ENCODE measurements at regions not wholly inside any gene's neighbourhood (a gene's known extent, or its start where the extent isn't known, plus 50 kb on each side); places are given as distances from the start of the nearest gene placed in this dataset.
"Not testable (repeated sequence)": the region's sequence is repeated elsewhere in the genome, so short reads cannot be mapped to it uniquely, and the experiment has no call there.

- no peak for TF ChIP-seq CTCF (IDR thresholded peaks at IDR 0.05; ENCODE audit: insufficient read depth, low read depth, low read length)
- CTCF ChIA-PET = interaction anchor here (1.4 to 1.7 kb wide), 2 partner anchors 14 to 17 kb away, joined by 4 to 5 read pairs; no protein-coding TSS in a partner anchor
- Histone ChIP-seq H3K36me3 (ENCODE audit: control insufficient read depth, insufficient read depth, low read length) (no peaks in the 10 kb centered on the region), H3K4me3 (ENCODE audit: low read depth, low read length) (no peak overlapping the region), H3K27me3 (ENCODE audit: control insufficient read depth, insufficient read depth, low read length) (no peaks in the 10 kb centered on the region)
- no peak for DNase-seq (ENCODE audit: low read depth)
- POLR2A ChIA-PET = interaction anchor here (0.6 to 0.7 kb wide), 2 partner anchors 24 to 1628 kb away, joined by 3 read pairs; no protein-coding TSS in a partner anchor
Observed at GRCh38 chr6:80523010-80523409, 416.5 kb downstream of the BCKDHB start.

- POLR2A ChIA-PET = interaction anchor here (0.6 to 0.7 kb wide), 2 partner anchors 24 to 1628 kb away, joined by 3 read pairs; no protein-coding TSS in a partner anchor
- Histone ChIP-seq H3K4me3 (ENCODE audit: low read depth, low read length) (no peak overlapping the region), H3K36me3 (ENCODE audit: control insufficient read depth, insufficient read depth, low read length) (no peaks in the 10 kb centered on the region), H3K27me3 (ENCODE audit: control insufficient read depth, insufficient read depth, low read length) (no peaks in the 10 kb centered on the region)
- TF ChIP-seq CTCF (IDR thresholded peaks at IDR 0.05; ENCODE audit: insufficient read depth, low read depth, low read length) = no peak
- CTCF ChIA-PET = interaction anchor here (1.4 kb wide), 1 partner anchor 13 kb away, joined by 4 read pairs; no protein-coding TSS in a partner anchor
- no peak for DNase-seq (ENCODE audit: low read depth)
Observed at GRCh38 chr6:80522576-80522975, 416.1 kb downstream of the BCKDHB start.

DNA sequence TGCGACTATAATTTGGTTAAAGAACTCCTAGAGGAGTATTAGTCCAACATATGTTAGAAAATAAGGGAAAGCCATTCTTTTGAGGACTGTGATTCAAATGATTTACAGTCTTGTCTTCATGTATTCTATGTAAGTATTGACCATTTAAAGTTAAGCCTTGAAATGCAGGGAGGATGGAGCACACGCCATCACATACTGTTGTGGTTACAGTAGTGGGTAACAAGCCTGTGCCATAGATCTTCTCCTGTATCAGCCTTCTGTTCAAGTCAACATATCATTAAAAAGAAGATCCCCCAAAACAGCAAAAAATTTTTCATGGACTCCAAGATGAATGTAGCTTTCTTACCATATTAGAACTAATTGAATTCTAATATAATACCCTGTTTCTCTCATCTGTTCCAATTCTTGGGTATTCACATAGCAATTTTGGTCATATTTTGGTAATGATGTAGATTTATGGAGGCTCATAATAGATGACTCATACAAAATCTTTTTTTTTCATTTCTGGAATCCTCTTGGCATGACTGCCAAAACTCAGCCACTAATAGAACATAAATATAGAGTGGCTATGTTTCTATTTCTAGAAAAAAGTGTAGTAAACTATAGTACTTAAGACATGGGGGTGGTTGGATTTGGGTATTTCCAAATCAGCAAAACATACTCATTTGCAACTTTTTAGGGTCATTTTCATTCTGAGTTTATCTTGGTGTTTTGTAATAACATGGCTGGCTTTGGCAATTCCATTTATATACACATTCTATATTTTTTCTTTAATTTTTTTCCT is 413.5 kb downstream of the BCKDHB start:
- Histone ChIP-seq H3K4me3 (ENCODE audit: low read depth, low read length) (no peak overlapping the region), H3K36me3 (ENCODE audit: control insufficient read depth, insufficient read depth, low read length) (no peaks in the 10 kb centered on the region), H3K27me3 (ENCODE audit: control insufficient read depth, insufficient read depth, low read length) (no peaks in the 10 kb centered on the region)
- no peak for TF ChIP-seq CTCF (IDR thresholded peaks at IDR 0.05; ENCODE audit: insufficient read depth, low read depth, low read length)
- ChIA-PET POLR2A (no interaction called here), CTCF (no interaction called here)
- peak; percentile 35 for DNase-seq (ENCODE audit: low read depth)

DNA sequence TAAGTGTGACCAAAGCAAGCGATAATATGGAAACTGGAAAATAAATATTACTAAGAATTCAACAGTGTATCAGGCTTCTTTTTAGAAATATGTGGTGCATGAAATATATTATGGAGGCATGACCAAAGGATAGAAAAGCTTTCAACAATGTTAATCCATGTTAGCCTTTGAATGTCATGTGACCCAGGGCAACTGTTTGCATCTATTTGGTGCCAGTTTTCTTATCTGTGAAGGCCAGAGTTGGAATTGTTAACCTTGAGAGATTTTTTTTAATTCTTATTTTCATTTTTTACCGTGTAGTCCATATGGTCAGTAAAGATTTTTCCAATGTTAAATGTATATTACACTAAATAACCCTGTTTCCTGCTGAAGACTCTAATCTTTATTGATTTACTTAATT is 411.1 kb downstream of the BCKDHB start:
- no peak for TF ChIP-seq CTCF (IDR thresholded peaks at IDR 0.05; ENCODE audit: insufficient read depth, low read depth, low read length)
- POLR2A ChIA-PET = no interaction called here
- CTCF ChIA-PET = no interaction called here
- Histone ChIP-seq H3K27me3 (ENCODE audit: control insufficient read depth, insufficient read depth, low read length) (no peaks in the 10 kb centered on the region), H3K36me3 (ENCODE audit: control insufficient read depth, insufficient read depth, low read length) (no peaks in the 10 kb centered on the region), H3K4me3 (ENCODE audit: low read depth, low read length) (no peak overlapping the region)
- no peak for DNase-seq (ENCODE audit: low read depth)

DNA sequence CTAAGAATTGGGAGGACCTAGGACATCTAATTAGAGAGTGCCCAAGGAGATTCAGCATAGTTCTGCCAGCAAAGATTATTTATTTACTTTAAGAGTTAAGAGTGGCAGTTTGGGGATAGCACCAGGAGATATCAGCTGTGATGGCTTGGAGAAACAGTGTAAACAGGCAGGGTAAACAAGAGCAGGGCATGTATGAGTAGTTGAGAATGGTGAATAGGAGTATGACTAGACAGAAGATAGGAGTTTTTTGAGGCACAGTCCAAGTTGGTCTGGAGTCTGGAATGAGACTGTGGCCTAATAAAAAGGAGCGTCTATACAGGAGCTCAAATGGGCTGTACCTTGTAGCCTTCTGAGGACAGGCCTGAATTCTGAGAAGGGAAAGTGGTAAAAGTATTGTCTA is 404.1 kb downstream of the BCKDHB start:
- DNase-seq (ENCODE audit: low read depth); H3K36me3 ChIP-seq (ENCODE audit: control insufficient read depth, insufficient read depth, low read length); H3K27me3 ChIP-seq (ENCODE audit: control insufficient read depth, insufficient read depth, low read length); H3K4me3 ChIP-seq (ENCODE audit: low read depth, low read length); POLR2A ChIA-PET: not testable (repeated sequence)
- CTCF ChIA-PET = interaction anchor here (0.6 kb wide), 1 partner anchor 16 kb away, joined by 3 read pairs; no protein-coding TSS in a partner anchor
